Right lobe of liver (tissue), 6 donors: ENCODE measurements at regions not wholly inside any gene's neighbourhood (a gene's known extent, or its start where the extent isn't known, plus 50 kb on each side); places are given as distances from the start of the nearest gene placed in this dataset.

ENCODE experiments used
- ATAC-seq, 4 donors: fragments of 200-7000 bp; cut with Tn5 transposase; one replicate each; pipeline ENCODE4 v1.9.1; 2020; ENCODE audit warnings: mild to moderate bottlenecking in 4 of 4, moderate library complexity in 4 of 4
- DNase-seq, 3 donors: peaks; one replicate each; pipeline ENCODE4 v3.0.0-alpha.2; 2020
- H3K27ac ChIP-seq, 3 donors: fragments of 200-600 bp; one replicate each; pipeline ENCODE4 v1.8.0; 2022
- H3K27me3 ChIP-seq, 2 donors: fragments of 200-600 bp; one replicate each; pipeline ENCODE4 v1.8.0; 2022
- H3K36me3 ChIP-seq, 4 donors: fragments of 200-600 bp; sonication (generic) in 1 of 4; one replicate each; pipeline versions ENCODE4 v1.5.1 to v1.8.0; 2017 to 2022; ENCODE audit warnings: control low read depth in 1 of 4
- H3K4me1 ChIP-seq, 4 donors: fragments of 200-600 bp; sonication (generic) in 1 of 4; one replicate each; pipeline versions ENCODE4 v1.5.1 to v1.8.0; 2017 to 2022; ENCODE audit warnings: control low read depth in 1 of 4
- H3K4me3 ChIP-seq, 3 donors: fragments of 200-600 bp; one replicate each; pipeline ENCODE4 v1.8.0; 2022
- H3K9me3 ChIP-seq, 4 donors: fragments of 200-600 bp; sonication (generic) in 1 of 4; one replicate each; pipeline versions ENCODE4 v1.5.1 to v1.8.0; 2017 to 2022; ENCODE audit warnings: control low read depth in 1 of 4
- POLR2A ChIP-seq: fragments of 450-650 bp; IDR thresholded peaks from one replicate; pipeline ENCODE4 v1.6.1; 2017; ENCODE audit warnings: antibody characterized with exemption, mild to moderate bottlenecking
- WGBS: methylation state at CpG from one replicate; pipeline ENCODE4 v1.1.6; 2018; ENCODE audit warnings: low coverage, low lambda C conversion rate; ENCODE audit not compliant: insufficient coverage; ENCODE audit errors: missing lambda C conversion rate; 5-methylcytosine and 5-hydroxymethylcytosine counted together
- intact Hi-C, 2 donors: fragments of 100-400 bp; cut with DNase I; formaldehyde crosslinking; loops; one replicate each; pipeline versions ENCODE4 v1.11.2 to v1.14.1; 2022
- TF ChIP-seq, protein P1 (sequence below), 4 donors: fragments of 200-600 bp in 3 of 4; fragments of 450-650 bp in 1 of 4; IDR thresholded peaks; one replicate each; pipeline versions ENCODE4 v1.5.1 to v1.8.0; 2016 to 2022; ENCODE audit warnings: antibody characterized with exemption in 4 of 4, mild to moderate bottlenecking in 2 of 4
- donor health status: DM: no; HTN: yes; CAD: no.
- donor health status: DM: no; HTN: no; CAD: no.
- donor health status: DM: no; HTN: no; CAD: no.
- donor health status: DM: no; HTN: yes; CAD: no.
- donor health status: DM: no; HTN: yes; CAD: no.

GRCh38 chr5:13186177-13186576 is 758.3 kb downstream of the DNAH5 start:
- intact Hi-C loops, result no loop called here
- no peak for ATAC-seq
- H3K9me3 ChIP-seq, result no peaks in the 10 kb centered on the region
- H3K27ac ChIP-seq, result no peak overlapping the region
- H3K4me1 ChIP-seq, result no peaks in the 10 kb centered on the region
- H3K27me3 ChIP-seq, result no peaks in the 10 kb centered on the region
- no peaks in the 10 kb centered on the region for H3K36me3 ChIP-seq
- TF ChIP-seq, protein P1, sequence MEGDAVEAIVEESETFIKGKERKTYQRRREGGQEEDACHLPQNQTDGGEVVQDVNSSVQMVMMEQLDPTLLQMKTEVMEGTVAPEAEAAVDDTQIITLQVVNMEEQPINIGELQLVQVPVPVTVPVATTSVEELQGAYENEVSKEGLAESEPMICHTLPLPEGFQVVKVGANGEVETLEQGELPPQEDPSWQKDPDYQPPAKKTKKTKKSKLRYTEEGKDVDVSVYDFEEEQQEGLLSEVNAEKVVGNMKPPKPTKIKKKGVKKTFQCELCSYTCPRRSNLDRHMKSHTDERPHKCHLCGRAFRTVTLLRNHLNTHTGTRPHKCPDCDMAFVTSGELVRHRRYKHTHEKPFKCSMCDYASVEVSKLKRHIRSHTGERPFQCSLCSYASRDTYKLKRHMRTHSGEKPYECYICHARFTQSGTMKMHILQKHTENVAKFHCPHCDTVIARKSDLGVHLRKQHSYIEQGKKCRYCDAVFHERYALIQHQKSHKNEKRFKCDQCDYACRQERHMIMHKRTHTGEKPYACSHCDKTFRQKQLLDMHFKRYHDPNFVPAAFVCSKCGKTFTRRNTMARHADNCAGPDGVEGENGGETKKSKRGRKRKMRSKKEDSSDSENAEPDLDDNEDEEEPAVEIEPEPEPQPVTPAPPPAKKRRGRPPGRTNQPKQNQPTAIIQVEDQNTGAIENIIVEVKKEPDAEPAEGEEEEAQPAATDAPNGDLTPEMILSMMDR (IDR thresholded peaks at IDR 0.05), result no peak
- TF ChIP-seq POLR2A, result no peak
- 29% methylated on average over 1 of the region's 1 CpG for WGBS
- no peak overlapping the region for H3K4me3 ChIP-seq
- no peak for DNase-seq

- H3K27me3 ChIP-seq, result no peaks in the 10 kb centered on the region
- H3K36me3 ChIP-seq, result no peaks in the 10 kb centered on the region
- no peak overlapping the region for H3K27ac ChIP-seq
- intact Hi-C loops, result no loop called here
- ATAC-seq, result no peak
- no peak overlapping the region for H3K4me3 ChIP-seq
- no peaks in the 10 kb centered on the region for H3K4me1 ChIP-seq
- 75% methylated on average over 5 of the region's 5 CpGs for WGBS
- no peak for DNase-seq
- no peaks in the 10 kb centered on the region for H3K9me3 ChIP-seq
- no peak for TF ChIP-seq POLR2A
- TF ChIP-seq, protein P1 (IDR thresholded peaks at IDR 0.05), result no peak
Observed at GRCh38 chr5:13179407-13180087, 764.9 kb downstream of the DNAH5 start.

- Histone ChIP-seq H3K9me3 (no peaks in the 10 kb centered on the region), H3K4me1 (no peaks in the 10 kb centered on the region), H3K4me3 (no peak overlapping the region), H3K36me3 (no peaks in the 10 kb centered on the region), H3K27me3 (no peaks in the 10 kb centered on the region), H3K27ac (no peak overlapping the region)
- TF ChIP-seq POLR2A, result no peak
- TF ChIP-seq, protein P1 (IDR thresholded peaks at IDR 0.05), result no peak
- DNase-seq, result no peak
- 50% methylated on average over 1 of the region's 1 CpG for WGBS
- intact Hi-C loops, result no loop called here
- ATAC-seq, result no peak
Observed at GRCh38 chr5:13143630-13144029, 800.9 kb downstream of the DNAH5 start.

GRCh38 chr5:13143214-13143613 is 801.3 kb downstream of the DNAH5 start:
- no peak for DNase-seq
- H3K4me1 ChIP-seq, result no peaks in the 10 kb centered on the region
- no peaks in the 10 kb centered on the region for H3K9me3 ChIP-seq
- ATAC-seq, result no peak
- H3K36me3 ChIP-seq, result no peaks in the 10 kb centered on the region
- no peak overlapping the region for H3K27ac ChIP-seq
- no peaks in the 10 kb centered on the region for H3K27me3 ChIP-seq
- TF ChIP-seq POLR2A, result no peak
- TF ChIP-seq, protein P1 (IDR thresholded peaks at IDR 0.05), result no peak
- intact Hi-C loops, result no loop called here
- no peak overlapping the region for H3K4me3 ChIP-seq

GRCh38 chr5:13133951-13134350 is 810.5 kb downstream of the DNAH5 start:
- intact Hi-C loops, result no loop called here
- no peak for ATAC-seq
- TF ChIP-seq, protein P1 (IDR thresholded peaks at IDR 0.05), result no peak
- no peak for TF ChIP-seq POLR2A
- no peaks in the 10 kb centered on the region for H3K9me3 ChIP-seq
- H3K4me3 ChIP-seq, result no peak overlapping the region
- H3K36me3 ChIP-seq, result no peaks in the 10 kb centered on the region
- no peak overlapping the region for H3K27ac ChIP-seq
- DNase-seq, result no peak
- no peaks in the 10 kb centered on the region for H3K27me3 ChIP-seq
- no peaks in the 10 kb centered on the region for H3K4me1 ChIP-seq
- WGBS, result 56% methylated on average over 2 of the region's 2 CpGs
